Hematopoietic multipotent progenitor cell (in vitro differentiated cells): ENCODE measurements at regions not wholly inside any gene's neighbourhood (a gene's known extent, or its start where the extent isn't known, plus 50 kb on each side); places are given as distances from the start of the nearest gene placed in this dataset.
A peak's percentile ranks its signal among the peaks of the same experiment; 100 is the strongest.
"Not testable (repeated sequence)": the region's sequence is repeated elsewhere in the genome, so short reads cannot be mapped to it uniquely, and the experiment has no call there.

Experiments
- DNase-seq, 3 donors: peaks; one replicate each; pipeline ENCODE4 v3.0.0-alpha.2; 2011 to 2015; ENCODE audit warnings: low read depth in 2 of 3, low spot score in 2 of 3

DNA sequence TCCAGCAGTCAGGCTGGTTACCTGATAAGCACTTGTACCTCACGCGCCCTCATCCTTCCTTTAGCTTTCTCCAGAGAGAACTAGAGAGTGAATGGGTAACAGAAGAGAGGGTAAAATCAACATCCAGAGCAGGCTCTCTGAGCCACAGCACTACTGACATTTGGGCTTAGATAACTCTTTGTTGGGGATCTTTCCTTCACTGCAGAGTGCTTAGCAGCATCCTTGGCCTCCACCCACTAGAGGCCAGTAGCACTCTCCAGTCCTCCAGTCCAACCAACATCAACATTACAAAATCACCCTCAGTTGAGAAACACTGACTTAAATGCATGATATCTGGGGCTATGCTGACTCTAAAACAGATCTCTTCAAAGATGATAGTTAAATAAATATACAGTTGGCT, 220.7 kb downstream of the TACR3 start:
- no peak for DNase-seq

GRCh38 chr4:103498161-103499070, 221.4 kb downstream of the TACR3 start:
- no peak for DNase-seq

- no peak for DNase-seq
These were observed 222.1 kb downstream of the TACR3 start for GRCh38 chr4:103497692-103498091.

GRCh38 chr4:103496800-103497199, 223.0 kb downstream of the TACR3 start:
- DNase-seq = no peak

DNA sequence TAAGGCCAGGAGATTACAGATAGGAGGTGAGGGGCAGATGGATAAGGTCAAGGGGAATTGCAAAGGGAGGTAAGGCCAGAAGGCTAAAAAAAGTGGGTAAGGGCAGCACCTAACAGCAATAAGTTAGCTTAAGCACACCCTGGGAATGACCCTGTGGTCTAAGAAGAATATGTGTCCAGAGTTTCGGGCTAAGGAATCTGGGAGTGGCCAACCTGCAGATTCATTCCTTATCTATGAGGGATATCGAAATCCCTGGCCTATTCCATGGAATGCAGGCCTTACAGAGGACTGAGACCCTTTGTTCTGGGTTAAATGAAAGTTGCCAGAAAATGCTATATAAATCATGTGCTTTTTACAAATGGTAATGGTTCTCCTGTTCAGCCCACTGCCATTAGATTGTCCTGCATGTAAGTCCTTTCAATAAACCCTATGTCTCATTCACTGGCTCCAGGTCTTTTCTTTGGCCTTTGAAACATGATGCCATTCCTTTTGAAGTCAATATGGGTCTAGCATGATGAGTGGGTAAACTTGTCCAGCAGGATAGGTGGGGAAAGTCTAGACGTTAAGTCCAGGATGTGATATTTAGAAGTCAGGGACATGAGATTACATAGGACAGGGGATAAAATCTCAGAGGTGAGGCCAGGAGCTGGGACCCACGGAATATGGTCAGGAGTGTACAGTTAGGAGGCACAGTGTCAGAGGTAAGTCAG, 226.2 kb downstream of the TACR3 start:
- no peak for DNase-seq

GRCh38 chr4:103485296-103485695, 234.5 kb downstream of the TACR3 start:
- DNase-seq = not testable (repeated sequence)

DNA sequence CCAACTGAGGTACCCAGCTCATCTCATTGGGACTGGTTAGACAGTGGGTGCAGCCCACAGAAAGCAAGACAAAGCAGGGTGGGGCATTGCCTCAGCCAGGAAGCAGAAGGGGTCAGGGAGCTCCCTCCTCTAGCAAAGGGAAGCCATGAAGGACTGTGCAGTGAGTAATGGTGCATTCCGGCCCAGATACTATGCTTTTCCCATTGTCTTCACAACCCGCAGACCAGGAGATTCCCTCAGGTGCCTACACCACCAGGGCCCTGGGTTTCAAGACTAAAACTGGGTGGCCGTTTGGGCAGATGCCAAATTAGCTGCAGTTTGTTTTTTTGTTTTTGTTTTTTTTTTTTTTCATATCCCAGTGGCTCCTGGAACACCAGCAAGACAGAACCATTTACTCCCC, 235.3 kb downstream of the TACR3 start:
- DNase-seq = no peak

DNA sequence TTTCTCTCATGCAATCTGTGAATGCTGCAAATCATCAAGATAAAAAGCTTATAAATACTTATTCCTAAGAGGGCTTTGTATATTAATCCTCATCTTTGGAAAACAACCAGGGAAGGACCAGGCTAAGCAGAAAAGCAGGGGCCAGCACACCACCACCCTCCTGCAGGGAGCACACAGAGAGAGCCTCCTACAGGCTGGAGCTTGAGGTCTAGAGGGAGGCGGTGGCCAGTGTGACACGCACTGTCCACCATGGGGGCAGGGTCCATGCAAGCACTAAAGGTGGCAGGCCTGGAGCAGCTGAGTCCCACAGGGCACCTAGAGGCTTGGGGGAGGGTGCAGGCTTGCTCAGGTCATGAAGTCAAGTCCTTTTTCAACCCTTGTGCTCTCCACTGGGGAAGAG, 236.9 kb downstream of the TACR3 start:
- DNase-seq = no peak

GRCh38 chr4:103482471-103482870, 237.3 kb downstream of the TACR3 start:
- DNase-seq = no peak

- DNase-seq = peak in 1 of 3 donors; percentile 5
These were observed 241.1 kb downstream of the TACR3 start for GRCh38 chr4:103478734-103479133.

DNA sequence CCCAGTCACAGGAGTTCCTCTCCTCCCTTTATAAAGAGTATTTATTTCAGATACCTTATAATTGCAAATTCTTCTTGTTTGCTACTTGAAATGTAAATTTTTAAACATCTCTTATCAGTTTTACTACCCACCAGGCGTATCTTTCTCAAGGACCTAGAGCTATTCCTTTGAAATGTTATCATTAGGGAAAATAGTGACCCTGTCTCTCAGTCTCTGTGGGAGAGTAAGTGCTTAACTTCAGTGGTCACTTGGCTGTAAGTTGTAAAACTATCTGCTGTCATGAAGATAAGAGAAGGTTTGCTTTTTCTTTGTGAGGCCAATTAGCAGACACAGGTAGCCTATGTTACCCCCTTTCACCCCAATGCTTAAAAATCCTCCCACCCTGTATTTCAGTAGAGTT, 241.6 kb downstream of the TACR3 start:
- DNase-seq = no peak

DNA sequence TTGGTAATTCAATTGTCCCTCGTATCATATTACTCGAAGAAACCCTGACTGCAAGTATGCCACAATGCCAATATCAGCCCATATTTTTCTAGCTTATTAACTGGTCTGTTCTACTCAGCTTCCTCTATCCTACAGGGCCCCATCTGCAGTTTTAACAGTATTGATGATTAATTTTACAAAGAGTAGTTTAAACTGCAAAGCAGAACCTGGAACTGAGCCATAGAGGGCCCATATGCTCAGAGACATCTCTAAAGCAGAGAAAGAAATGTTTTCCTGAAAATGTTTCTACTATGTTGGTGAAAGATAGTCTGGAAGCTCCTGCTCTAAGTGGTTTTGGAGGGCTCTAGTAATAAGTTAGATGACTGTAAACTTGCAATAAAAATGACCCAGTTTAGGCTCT, 259.4 kb upstream of the CENPE start:
- no peak for DNase-seq

DNA sequence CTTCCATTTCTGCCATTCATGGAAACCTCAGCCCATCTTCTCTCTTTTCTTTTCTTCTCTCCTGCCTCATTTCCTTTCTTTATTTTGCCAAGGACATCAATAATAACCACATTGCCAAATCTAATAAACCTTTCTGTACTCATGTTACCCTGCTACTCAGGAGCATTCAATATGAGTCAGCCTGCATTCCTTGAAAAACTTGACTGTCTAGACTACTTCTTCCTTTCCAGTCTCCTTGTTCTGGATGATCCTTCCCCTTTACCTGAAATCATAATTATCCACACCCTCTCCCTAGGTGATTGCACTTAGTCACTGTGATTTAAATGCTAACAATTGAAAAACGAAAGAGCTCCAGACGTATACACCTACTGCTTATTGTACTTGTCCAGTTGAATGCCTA, 253.2 kb upstream of the CENPE start:
- DNase-seq = no peak

DNA sequence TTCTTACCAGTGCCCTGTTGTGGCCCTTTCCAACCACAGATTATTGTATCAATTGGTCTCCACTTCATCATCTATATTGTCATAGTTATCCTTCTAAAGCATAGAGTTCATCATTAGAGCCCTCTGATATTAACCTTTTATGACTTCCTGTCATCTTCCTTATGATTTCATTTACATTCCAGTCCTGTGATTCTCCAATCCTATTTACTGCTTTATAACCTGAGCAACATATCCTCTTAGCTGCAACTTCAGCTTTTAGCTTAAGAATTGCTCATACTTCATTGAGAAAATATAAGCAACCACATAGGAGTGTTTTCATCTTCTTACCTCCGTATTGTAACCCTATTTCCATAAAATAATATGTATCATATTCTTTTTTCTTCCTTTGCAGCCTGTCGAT, 252.6 kb upstream of the CENPE start:
- no peak for DNase-seq

DNA sequence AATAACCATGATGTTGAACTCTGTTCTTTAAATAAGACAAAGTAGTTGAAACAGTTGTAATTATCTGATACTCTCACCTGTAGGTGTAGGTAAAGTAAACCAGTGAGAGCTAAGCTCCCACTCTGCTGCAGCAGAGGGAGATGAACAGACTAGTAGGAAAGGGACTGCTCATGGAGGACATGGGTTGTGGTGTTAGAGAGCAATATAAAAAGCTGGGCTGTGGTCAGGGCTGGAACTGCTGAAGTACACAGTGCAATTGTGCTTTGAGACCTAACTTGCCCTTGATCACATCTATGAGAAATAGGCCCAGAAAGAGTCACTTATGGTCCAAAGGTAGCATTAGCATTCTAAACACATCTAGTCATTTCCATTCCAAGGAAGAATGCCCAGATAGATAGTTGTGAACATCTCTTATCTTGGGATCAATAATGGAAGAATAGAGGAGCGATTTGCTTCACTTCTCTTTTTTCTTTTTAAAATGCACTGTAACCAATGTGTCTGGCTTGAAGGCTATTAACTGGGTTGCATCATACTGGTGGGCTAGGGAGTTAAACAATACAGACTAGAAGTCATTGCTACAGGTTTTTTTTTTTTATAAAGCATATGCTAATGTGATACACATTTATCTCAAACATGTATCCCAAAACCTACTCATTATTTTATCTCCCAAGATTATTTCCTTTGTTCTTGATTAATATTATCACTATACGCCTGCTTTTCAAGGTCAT, 251.3 kb upstream of the CENPE start:
- no peak for DNase-seq

GRCh38 chr4:103445377-103445776, 247.2 kb upstream of the CENPE start:
- no peak for DNase-seq

DNA sequence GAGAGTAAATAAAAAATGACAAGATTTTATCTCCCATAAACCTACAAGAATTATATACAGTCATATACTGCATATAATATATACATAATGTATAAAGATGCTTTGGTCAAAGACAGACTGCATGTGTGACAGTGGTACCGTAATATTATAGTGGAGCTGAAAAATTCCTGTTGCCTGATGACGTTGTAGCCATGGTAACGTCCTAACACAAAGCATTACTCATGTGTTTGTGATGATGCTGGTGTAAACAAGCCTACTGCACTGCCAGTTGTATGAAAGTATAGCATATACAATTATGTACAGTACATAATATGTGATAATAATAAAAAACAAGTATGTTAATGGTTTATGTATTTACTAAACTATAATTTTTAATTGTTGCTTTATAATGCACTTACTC, 245.2 kb upstream of the CENPE start:
- no peak for DNase-seq

DNA sequence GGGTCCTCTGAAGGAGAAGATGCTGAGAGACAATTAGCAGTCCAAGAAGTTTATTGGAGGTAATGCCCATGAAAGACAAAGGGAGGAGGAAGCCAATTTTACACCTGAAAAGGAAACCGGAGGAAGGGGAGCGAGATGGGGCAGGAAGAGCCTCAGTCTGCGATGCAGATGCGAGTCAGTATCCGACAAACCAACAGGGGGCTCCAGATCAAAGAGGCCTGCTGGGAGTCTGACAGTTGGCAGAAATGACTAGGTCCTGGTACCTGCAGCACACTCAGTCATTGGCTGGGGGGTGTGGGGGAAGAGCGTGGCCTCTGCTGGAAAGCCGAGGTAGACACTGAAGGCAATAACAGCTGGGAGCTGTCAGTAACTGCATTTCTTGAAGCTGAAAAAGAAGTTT, 231.1 kb upstream of the CENPE start:
- no peak for DNase-seq

GRCh38 chr4:103425406-103425805, 227.3 kb upstream of the CENPE start:
- DNase-seq = no peak

DNA sequence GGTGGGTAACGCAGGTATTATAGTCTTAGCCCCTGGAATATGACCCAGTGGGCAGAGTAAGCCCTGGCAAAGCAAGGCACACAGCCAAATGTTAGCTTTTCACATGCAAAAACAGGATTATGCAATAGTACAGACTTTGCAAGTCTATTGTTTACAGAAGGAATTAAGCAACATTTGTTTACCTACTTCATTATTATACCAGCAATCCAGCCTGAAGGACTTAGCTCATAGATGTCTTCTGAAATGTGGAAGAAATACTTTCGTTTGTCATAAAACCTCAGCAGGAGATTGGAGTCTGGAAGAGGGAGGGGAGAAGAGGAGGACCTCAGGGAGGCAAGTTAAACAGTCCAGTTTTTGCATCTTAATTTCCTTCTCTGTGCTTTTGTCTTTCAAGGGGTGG, 226.7 kb upstream of the CENPE start:
- no peak for DNase-seq

- DNase-seq = no peak
These were observed 225.1 kb upstream of the CENPE start for GRCh38 chr4:103423261-103423660.
